ENCODE measurements at regions not wholly inside any gene's neighbourhood (a gene's known extent, or its start where the extent isn't known, plus 50 kb on each side); places are given as distances from the start of the nearest gene placed in this dataset.

GRCh38 chr14:58849601-58850000 is 211.8 kb downstream of the DACT1 start:
- Histone ChIP-seq H3K23ac (ENCODE audit: insufficient read length, low read depth, low read length) (no peak overlapping the region), H4K8ac (replicated peaks; ENCODE audit: insufficient read length, low read depth, low read length) (no peak overlapping the region), H3K4ac (ENCODE audit: low read depth, low read length) (no peak overlapping the region), H2BK20ac (ENCODE audit: low read depth, low read length, poor library complexity, severe bottlenecking) (no peak overlapping the region), H3K18ac (ENCODE audit: insufficient read length, low read depth, low read length) (no peak overlapping the region), H3K4me1 (ENCODE audit: insufficient read depth, low read length) (no peaks in the 10 kb centered on the region), H3K4me2 (ENCODE audit: insufficient read depth, insufficient read length, low read length) (no peak overlapping the region), H2BK15ac (ENCODE audit: low read depth, low read length) (no peak overlapping the region), H3K27me3 (ENCODE audit: insufficient read depth, low read length) (no peaks in the 10 kb centered on the region), H3K79me1 (ENCODE audit: insufficient read depth, low read depth, low read length, poor library complexity, severe bottlenecking) (no peaks in the 10 kb centered on the region), H3K27ac (ENCODE audit: insufficient read length, low read depth, low read length) (no peak overlapping the region), H2AFZ (ENCODE audit: low read length) (no peak overlapping the region), H3K14ac (ENCODE audit: insufficient read depth, low read length) (no peak overlapping the region), H2AK5ac (ENCODE audit: insufficient read length, low read length) (no peak overlapping the region), H4K5ac (ENCODE audit: insufficient read length, low read depth, low read length) (no peak overlapping the region), H4K20me1 (ENCODE audit: control insufficient read depth, insufficient read depth, insufficient read length) (no peaks in the 10 kb centered on the region), H3K9me3 (ENCODE audit: control insufficient read depth, low read depth, low read length) (no peaks in the 10 kb centered on the region), H3T11ph (ENCODE audit: low read length) (no peak overlapping the region), H3K79me2 (ENCODE audit: insufficient read depth, low read length) (no peaks in the 10 kb centered on the region), H3K23me2 (ENCODE audit: insufficient read length, low read depth, low read length, poor library complexity, severe bottlenecking) (no peaks in the 10 kb centered on the region), H2BK120ac (ENCODE audit: low read depth, low read length, poor library complexity, severe bottlenecking) (no peak overlapping the region), H4K91ac (ENCODE audit: insufficient read length, low read depth, low read length) (no peak overlapping the region), H2BK5ac (ENCODE audit: insufficient read length, low read length) (no peak overlapping the region), H2BK12ac (ENCODE audit: insufficient read length, low read depth, low read length) (no peak overlapping the region), H3K56ac (ENCODE audit: insufficient read length, low read depth, low read length) (no peak overlapping the region), H3K9ac (ENCODE audit: extremely low read depth, insufficient read length, low read length) (no peak overlapping the region)
- DNase-seq = no peak
- Mint-ChIP-seq H3K9me3 (no peaks in the 10 kb centered on the region), H3K4me3 (no peak overlapping the region), H3K27me3 (ENCODE audit: low read depth) (no peaks in the 10 kb centered on the region; the same call in 1 of the 2 replicates), H3K27ac (no peak overlapping the region), H3K4me1 (peaks cover 6 to 8% of the 10 kb centered on the region in 2 experiments), H3K36me3 (ENCODE audit: insufficient read depth in 1 of 3, low read depth in 3 of 3) (no peaks in the 10 kb centered on the region)
- no CpG with 5 or more reads among the region's 4 CpGs for whole genome bisulfite sequencing (ENCODE audit: extremely low coverage, insufficient read length, low lambda C conversion rate)
- TF ChIP-seq CTCF (conservative IDR thresholded peaks at IDR 0.05) = no peak
